ENCODE measurements at regions not wholly inside any gene's neighbourhood (a gene's known extent, or its start where the extent isn't known, plus 50 kb on each side); places are given as distances from the start of the nearest gene placed in this dataset.

GRCh38 chr12:77686760-77687159 lies 143.9 kb upstream of the NAV3 start:
- Mint-ChIP-seq H3K4me1 (no peaks in the 10 kb centered on the region), H3K27ac (no peak overlapping the region), H3K9me3 (ENCODE audit: insufficient read depth) (no peaks in the 10 kb centered on the region), H3K27me3 (no peaks in the 10 kb centered on the region), H3K4me3 (no peak overlapping the region)
- H3K9ac ChIP-seq (ENCODE audit: low read length): no peak overlapping the region
- H3K4me3 ChIP-seq (ENCODE audit: control extremely low read depth in 1 of 5, extremely low read depth in 1 of 5, insufficient read depth in 1 of 5, low read depth in 2 of 5, low read length in 4 of 5): no peak overlapping the region
- H4K20me1 ChIP-seq (ENCODE audit: control insufficient read depth, insufficient read depth, low read length, poor library complexity, severe bottlenecking): no peaks in the 10 kb centered on the region
- H3K4me2 ChIP-seq (replicated peaks; ENCODE audit: low read depth, low read length, poor library complexity, severe bottlenecking): no peak overlapping the region
- H3K9me3 ChIP-seq (ENCODE audit: control extremely low read depth in 1 of 3, control insufficient read depth in 2 of 3, insufficient read depth in 1 of 3, low read length in 2 of 3): no peaks in the 10 kb centered on the region
- intact Hi-C loops (cut with micrococcal nuclease): loop anchor here (10.0 kb wide), 1 partner anchor 642 kb away; no protein-coding TSS in a partner anchor
- DNase-seq (no peak), ATAC-seq (ENCODE audit: low read depth) (no peak)
- no peak overlapping the region for H3K27ac ChIP-seq (ENCODE audit: low read length in 2 of 2)
- no CpG with 5 or more reads among the region's 2 CpGs for WGBS (ENCODE audit: insufficient coverage)
- H3K36me3 ChIP-seq (replicated peaks in 1 of 2; ENCODE audit: control extremely low read depth in 1 of 2, control insufficient read depth in 1 of 2, extremely low read depth in 1 of 2, insufficient read depth in 2 of 2, low read length in 1 of 2): no peaks in the 10 kb centered on the region
- ChIA-PET POLR2A (no interaction called here), CTCF (no interaction called here)
- H3K27me3 ChIP-seq (replicated peaks in 1 of 4; ENCODE audit: control extremely low read depth in 1 of 4, control insufficient read depth in 3 of 4, insufficient read depth in 4 of 4, low read length in 3 of 4): no peaks in the 10 kb centered on the region
- H3K79me2 ChIP-seq (ENCODE audit: control insufficient read depth, insufficient read depth, low read length): no peaks in the 10 kb centered on the region
- no peaks in the 10 kb centered on the region for H3K4me1 ChIP-seq (ENCODE audit: control insufficient read depth in 2 of 2, insufficient read depth in 2 of 2, low read length in 2 of 2)
- no peak for TF ChIP-seq CTCF (IDR thresholded peaks at IDR 0.05)
- no peak for TF ChIP-seq EZH2 (IDR thresholded peaks at IDR 0.05; ENCODE audit: borderline replicate concordance, insufficient read depth, low read depth, low read length, poor library complexity, severe bottlenecking)
- H2AFZ ChIP-seq (ENCODE audit: insufficient read depth, low read depth, low read length, poor library complexity, severe bottlenecking): no peak overlapping the region

- 100% methylated on average over 2 of the region's 2 CpGs for WGBS (ENCODE audit: insufficient coverage)
- Histone ChIP-seq H3K4me2 (replicated peaks; ENCODE audit: low read depth, low read length, poor library complexity, severe bottlenecking) (no peak overlapping the region), H3K4me3 (ENCODE audit: control extremely low read depth in 1 of 5, extremely low read depth in 1 of 5, insufficient read depth in 1 of 5, low read depth in 2 of 5, low read length in 4 of 5) (no peak overlapping the region), H2AFZ (ENCODE audit: insufficient read depth, low read depth, low read length, poor library complexity, severe bottlenecking) (no peak overlapping the region), H3K27ac (ENCODE audit: low read length in 2 of 2) (no peak overlapping the region), H4K20me1 (ENCODE audit: control insufficient read depth, insufficient read depth, low read length, poor library complexity, severe bottlenecking) (no peaks in the 10 kb centered on the region), H3K79me2 (ENCODE audit: control insufficient read depth, insufficient read depth, low read length) (no peaks in the 10 kb centered on the region), H3K9me3 (ENCODE audit: control extremely low read depth in 1 of 3, control insufficient read depth in 2 of 3, insufficient read depth in 1 of 3, low read length in 2 of 3) (no peaks in the 10 kb centered on the region), H3K9ac (ENCODE audit: low read length) (no peak overlapping the region), H3K4me1 (ENCODE audit: control insufficient read depth in 2 of 2, insufficient read depth in 2 of 2, low read length in 2 of 2) (no peaks in the 10 kb centered on the region), H3K36me3 (replicated peaks in 1 of 2; ENCODE audit: control extremely low read depth in 1 of 2, control insufficient read depth in 1 of 2, extremely low read depth in 1 of 2, insufficient read depth in 2 of 2, low read length in 1 of 2) (no peaks in the 10 kb centered on the region), H3K27me3 (replicated peaks in 1 of 4; ENCODE audit: control extremely low read depth in 1 of 4, control insufficient read depth in 3 of 4, insufficient read depth in 4 of 4, low read length in 3 of 4) (no peaks in the 10 kb centered on the region)
- no peak for ATAC-seq (ENCODE audit: low read depth)
- intact Hi-C loops (cut with micrococcal nuclease): loop anchor here (10.0 kb wide), 1 partner anchor 641 kb away; no protein-coding TSS in a partner anchor
- DNase-seq: no peak
- Mint-ChIP-seq H3K27ac (no peak overlapping the region), H3K27me3 (no peaks in the 10 kb centered on the region), H3K4me3 (no peak overlapping the region), H3K9me3 (ENCODE audit: insufficient read depth) (no peaks in the 10 kb centered on the region), H3K4me1 (no peaks in the 10 kb centered on the region)
- ChIA-PET POLR2A (no interaction called here), CTCF (no interaction called here)
- TF ChIP-seq EZH2 (IDR thresholded peaks at IDR 0.05; ENCODE audit: borderline replicate concordance, insufficient read depth, low read depth, low read length, poor library complexity, severe bottlenecking): no peak
- TF ChIP-seq CTCF (IDR thresholded peaks at IDR 0.05): no peak
Measured at GRCh38 chr12:77685901-77686300, 144.8 kb upstream of the NAV3 start.
